Natural killer cell (primary cell): ENCODE measurements at regions not wholly inside any gene's neighbourhood (a gene's known extent, or its start where the extent isn't known, plus 50 kb on each side); places are given as distances from the start of the nearest gene placed in this dataset.

Experiments used
- ATAC-seq, 3 donors: fragments of 150-1000 bp in 2 of 3; fragments of 200-7000 bp in 1 of 3; cut with Tn5 transposase; 1 replicate in 1 of 3; 2 replicates in 2 of 3; pipeline ENCODE4 v1.10.0; 2021; ENCODE audit warnings: mild to moderate bottlenecking in 2 of 3, moderate library complexity in 2 of 3
- DNase-seq, 2 donors: peaks; one replicate each; pipeline versions ENCODE4 v3.0.0 to v3.0.0-alpha.2; 2013 to 2021; ENCODE audit warnings: mixed read lengths in 1 of 2
- H3K27ac ChIP-seq: one replicate; pipeline ENCODE4 v1.5.1; 2013; ENCODE audit warnings: mild to moderate bottlenecking, low read length
- H3K27me3 ChIP-seq: one replicate; pipeline ENCODE4 v1.6.1; 2013; ENCODE audit warnings: low read length; ENCODE audit not compliant: control insufficient read depth, insufficient read depth
- H3K36me3 ChIP-seq: one replicate; pipeline ENCODE4 v1.6.1; 2013; ENCODE audit warnings: low read length; ENCODE audit not compliant: control insufficient read depth, insufficient read depth
- H3K4me1 ChIP-seq: one replicate; pipeline ENCODE4 v1.6.1; 2013; ENCODE audit warnings: low read length; ENCODE audit not compliant: control insufficient read depth, insufficient read depth
- H3K4me3 ChIP-seq: one replicate; pipeline ENCODE4 v1.5.1; 2013; ENCODE audit warnings: low read length
- H3K9me3 ChIP-seq: one replicate; pipeline ENCODE4 v1.6.1; 2013; ENCODE audit warnings: low read length; ENCODE audit not compliant: control insufficient read depth, insufficient read depth
- H3K27ac Mint-ChIP-seq, 2 donors: one replicate each; pipeline ENCODE4 v1.8.0; 2022; ENCODE audit warnings: mild to moderate bottlenecking in 2 of 2, mixed read lengths in 2 of 2, moderate library complexity in 1 of 2
- H3K27me3 Mint-ChIP-seq, 2 donors: one replicate each; pipeline ENCODE4 v1.8.0; 2022; ENCODE audit warnings: low read depth in 2 of 2, mixed read lengths in 2 of 2
- H3K36me3 Mint-ChIP-seq: one replicate; pipeline ENCODE4 v1.8.0; 2022; ENCODE audit warnings: mixed read lengths
- H3K4me1 Mint-ChIP-seq, 2 donors: one replicate each; pipeline ENCODE4 v1.8.0; 2022; ENCODE audit warnings: mixed read lengths in 2 of 2
- H3K4me3 Mint-ChIP-seq: one replicate; pipeline ENCODE4 v1.8.0; 2022; ENCODE audit warnings: mild to moderate bottlenecking, moderate library complexity, mixed read lengths
- H3K9me3 Mint-ChIP-seq, 2 donors: one replicate each; pipeline ENCODE4 v1.8.0; 2022; ENCODE audit warnings: mixed read lengths in 2 of 2
- WGBS: methylation state at CpG from one replicate; pipeline ENCODE4 v1.1.7; 2013; ENCODE audit warnings: missing lambda C conversion rate; ENCODE audit not compliant: insufficient coverage; 5-methylcytosine and 5-hydroxymethylcytosine counted together
- intact Hi-C: fragments of 100-400 bp; cut with micrococcal nuclease; formaldehyde crosslinking; loops from one replicate; pipeline ENCODE4 v1.14.2; 2022
- TF ChIP-seq, protein P1 (sequence below): fragments of 200-600 bp; IDR thresholded peaks from one replicate; pipeline ENCODE4 v1.8.0; 2022; ENCODE audit warnings: antibody characterized with exemption

DNA sequence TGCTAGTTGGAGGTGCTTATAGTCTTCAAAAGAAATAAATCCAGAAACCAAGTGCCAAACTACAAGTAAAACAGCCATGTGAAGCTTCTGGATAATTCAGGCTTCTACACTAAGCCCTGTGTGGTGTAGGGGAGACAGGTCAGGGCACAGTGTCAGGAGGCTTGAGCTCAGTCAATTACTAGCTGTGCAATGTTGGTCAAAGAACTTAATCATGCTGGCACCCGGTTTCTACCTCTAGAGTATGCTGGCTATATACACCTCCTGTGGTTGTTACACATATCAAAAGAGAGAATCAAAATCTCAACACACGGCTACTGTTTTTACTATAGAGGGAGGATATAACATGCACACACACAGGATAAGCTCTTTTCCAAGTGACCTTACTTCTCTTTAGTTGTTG lies 469.7 kb upstream of the ZNF462 start:
- H3K27me3 ChIP-seq, result no peaks in the 10 kb centered on the region
- no peaks in the 10 kb centered on the region for H3K9me3 ChIP-seq
- no peaks in the 10 kb centered on the region for H3K36me3 ChIP-seq
- TF ChIP-seq, protein P1, sequence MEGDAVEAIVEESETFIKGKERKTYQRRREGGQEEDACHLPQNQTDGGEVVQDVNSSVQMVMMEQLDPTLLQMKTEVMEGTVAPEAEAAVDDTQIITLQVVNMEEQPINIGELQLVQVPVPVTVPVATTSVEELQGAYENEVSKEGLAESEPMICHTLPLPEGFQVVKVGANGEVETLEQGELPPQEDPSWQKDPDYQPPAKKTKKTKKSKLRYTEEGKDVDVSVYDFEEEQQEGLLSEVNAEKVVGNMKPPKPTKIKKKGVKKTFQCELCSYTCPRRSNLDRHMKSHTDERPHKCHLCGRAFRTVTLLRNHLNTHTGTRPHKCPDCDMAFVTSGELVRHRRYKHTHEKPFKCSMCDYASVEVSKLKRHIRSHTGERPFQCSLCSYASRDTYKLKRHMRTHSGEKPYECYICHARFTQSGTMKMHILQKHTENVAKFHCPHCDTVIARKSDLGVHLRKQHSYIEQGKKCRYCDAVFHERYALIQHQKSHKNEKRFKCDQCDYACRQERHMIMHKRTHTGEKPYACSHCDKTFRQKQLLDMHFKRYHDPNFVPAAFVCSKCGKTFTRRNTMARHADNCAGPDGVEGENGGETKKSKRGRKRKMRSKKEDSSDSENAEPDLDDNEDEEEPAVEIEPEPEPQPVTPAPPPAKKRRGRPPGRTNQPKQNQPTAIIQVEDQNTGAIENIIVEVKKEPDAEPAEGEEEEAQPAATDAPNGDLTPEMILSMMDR, result no peak
- H3K4me3 Mint-ChIP-seq, result no peak overlapping the region
- no peak overlapping the region for H3K4me3 ChIP-seq
- no peaks in the 10 kb centered on the region for H3K9me3 Mint-ChIP-seq
- 83% methylated on average over 1 of the region's 2 CpGs for WGBS
- no peaks in the 10 kb centered on the region for H3K27me3 Mint-ChIP-seq
- no peak overlapping the region for H3K27ac ChIP-seq
- intact Hi-C loops, result no loop called here
- H3K4me1 Mint-ChIP-seq, result peaks cover 0 to 11% of the 10 kb centered on the region in 2 donors
- no peak for DNase-seq
- H3K27ac Mint-ChIP-seq, result no peak overlapping the region
- no peaks in the 10 kb centered on the region for H3K4me1 ChIP-seq
- no peaks in the 10 kb centered on the region for H3K36me3 Mint-ChIP-seq
- ATAC-seq, result no peak

DNA sequence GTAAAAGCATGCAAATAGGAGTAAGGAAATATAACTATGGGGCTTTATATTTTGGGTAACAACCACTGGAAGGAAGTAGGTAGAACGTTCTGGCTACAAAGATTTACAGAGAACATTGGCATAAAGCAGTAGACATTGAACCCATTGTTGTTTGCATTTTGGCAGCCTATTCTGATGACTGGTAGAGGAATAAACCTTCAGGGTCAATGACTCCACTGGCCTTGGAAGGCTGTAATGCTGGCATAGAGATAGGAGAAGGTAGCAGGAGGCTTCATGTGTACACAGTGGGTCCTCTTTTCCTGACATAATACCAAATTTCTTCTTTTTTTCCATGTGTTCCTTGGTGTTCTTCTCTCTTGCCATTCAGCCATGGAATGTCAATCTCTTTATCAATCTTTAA lies 462.8 kb upstream of the ZNF462 start:
- H3K27ac Mint-ChIP-seq, result no peak overlapping the region
- H3K9me3 Mint-ChIP-seq, result peaks cover 0 to 4% of the 10 kb centered on the region in 2 donors
- TF ChIP-seq, protein P1, result no peak

DNA sequence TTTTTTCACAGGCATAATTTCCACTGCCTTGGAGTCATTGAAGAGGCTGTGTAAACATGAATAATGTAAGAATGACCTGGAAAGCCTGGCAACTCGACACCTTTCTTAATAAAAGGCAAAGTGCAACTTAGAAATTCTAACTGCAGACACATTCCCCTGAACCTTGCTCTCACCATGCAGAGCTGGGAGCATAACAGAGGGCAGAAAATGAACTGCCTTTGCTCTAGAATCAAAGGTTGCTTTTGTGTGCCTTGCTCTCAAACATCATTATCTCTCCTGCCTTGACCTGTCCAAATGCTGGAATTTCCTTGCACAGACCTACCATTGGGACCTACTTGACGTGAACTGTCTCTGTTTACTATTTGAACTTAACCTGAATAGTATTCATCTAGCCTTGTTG lies 462.0 kb upstream of the ZNF462 start:
- TF ChIP-seq, protein P1, result no peak
- Mint-ChIP-seq H3K4me1 (peaks cover 0 to 8% of the 10 kb centered on the region in 2 donors), H3K4me3 (no peak overlapping the region), H3K9me3 (peaks cover 0 to 4% of the 10 kb centered on the region in 2 donors), H3K27me3 (no peaks in the 10 kb centered on the region), H3K27ac (no peak overlapping the region), H3K36me3 (no peaks in the 10 kb centered on the region)
- H3K4me1 ChIP-seq, result no peaks in the 10 kb centered on the region
- ATAC-seq (no peak), DNase-seq (no peak)
- 76% methylated on average over 2 of the region's 2 CpGs for WGBS
- no peak overlapping the region for H3K27ac ChIP-seq
- no peaks in the 10 kb centered on the region for H3K27me3 ChIP-seq
- no peaks in the 10 kb centered on the region for H3K9me3 ChIP-seq
- intact Hi-C loops, result loop anchor here (10.0 kb wide), 1 partner anchor 46 kb away; no protein-coding TSS in a partner anchor
- H3K4me3 ChIP-seq, result no peak overlapping the region
- no peaks in the 10 kb centered on the region for H3K36me3 ChIP-seq

More for the DNA sequence above, 462.8 kb upstream of the ZNF462 start:
- H3K27ac ChIP-seq, result no peak overlapping the region
- H3K36me3 ChIP-seq, result no peaks in the 10 kb centered on the region
- no peaks in the 10 kb centered on the region for H3K4me1 ChIP-seq
- Mint-ChIP-seq H3K4me3 (no peak overlapping the region), H3K27me3 (no peaks in the 10 kb centered on the region), H3K36me3 (no peaks in the 10 kb centered on the region), H3K4me1 (peaks cover 0 to 8% of the 10 kb centered on the region in 2 donors)
- DNase-seq, result no peak
- H3K27me3 ChIP-seq, result no peaks in the 10 kb centered on the region
- ATAC-seq, result no peak
- 64% methylated on average over 1 of the region's 1 CpG for WGBS
- no peaks in the 10 kb centered on the region for H3K9me3 ChIP-seq
- H3K4me3 ChIP-seq, result no peak overlapping the region
- intact Hi-C loops, result loop anchor here (10.0 kb wide), 1 partner anchor 45 kb away; no protein-coding TSS in a partner anchor

DNA sequence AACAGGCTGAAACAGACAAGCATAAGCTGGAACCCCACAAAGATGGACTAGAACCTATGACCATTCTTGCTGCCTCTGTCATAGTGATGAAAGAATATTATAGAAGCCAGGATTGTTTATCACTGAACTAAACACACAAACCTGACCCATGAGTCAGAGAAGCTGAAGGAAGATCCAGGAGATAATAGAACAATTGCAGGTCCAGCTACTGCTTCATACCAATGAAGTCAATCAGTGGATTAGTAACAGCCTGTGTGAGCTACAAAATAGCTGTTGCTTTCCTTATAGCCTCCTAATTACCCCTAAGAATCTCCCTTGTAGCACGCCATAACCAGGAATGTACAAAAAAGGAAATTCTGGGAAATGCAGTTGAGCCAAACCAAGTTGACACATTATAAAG lies 459.9 kb upstream of the ZNF462 start:
- Mint-ChIP-seq H3K4me1 (peaks cover 0 to 8% of the 10 kb centered on the region in 2 donors), H3K27me3 (no peaks in the 10 kb centered on the region), H3K9me3 (peaks cover 0 to 4% of the 10 kb centered on the region in 2 donors), H3K4me3 (no peak overlapping the region), H3K27ac (no peak overlapping the region), H3K36me3 (no peaks in the 10 kb centered on the region)
- Histone ChIP-seq H3K27me3 (no peaks in the 10 kb centered on the region), H3K4me3 (no peak overlapping the region), H3K27ac (no peak overlapping the region), H3K36me3 (no peaks in the 10 kb centered on the region), H3K4me1 (no peaks in the 10 kb centered on the region), H3K9me3 (no peaks in the 10 kb centered on the region)
- DNase-seq (no peak), ATAC-seq (no peak)
- TF ChIP-seq, protein P1, result no peak
- WGBS, result 88% methylated on average over 1 of the region's 1 CpG
- intact Hi-C loops, result loop anchor here (10.0 kb wide), 1 partner anchor 48 kb away; no protein-coding TSS in a partner anchor
